AG04450 (cell line): ENCODE measurements at regions not wholly inside any gene's neighbourhood (a gene's known extent, or its start where the extent isn't known, plus 50 kb on each side); places are given as distances from the start of the nearest gene placed in this dataset.

Experiments used
- CTCF ChIA-PET: fragments of 300-600, 350-600 bp; formaldehyde crosslinking; extraction: SDS; loops from one replicate; lab custom pipeline; 2022; ENCODE audit warnings: antibody characterized with exemption, inconsistent platforms; lab: Charles Lee
- POLR2A ChIA-PET: fragments of 350-600 bp; formaldehyde crosslinking; extraction: SDS; loops from one replicate; lab custom pipeline; 2021; ENCODE audit warnings: antibody characterized with exemption, inconsistent platforms; lab: Yijun Ruan, JAX
- DNase-seq: peaks from one replicate; pipeline ENCODE4 v3.0.0-alpha.2; 2011; ENCODE audit warnings: low read depth, low spot score
- H3K27ac ChIP-seq: one replicate; pipeline ENCODE4 v1.5.1; 2012; ENCODE audit warnings: low read depth, low read length, control low read depth
- H3K27me3 ChIP-seq: one replicate; pipeline ENCODE4 v1.6.0; 2012; ENCODE audit warnings: low read length; ENCODE audit not compliant: control insufficient read depth, insufficient read depth
- H3K4me3 ChIP-seq: 2 replicates; pipeline ENCODE4 v1.5.1; 2011; ENCODE audit warnings: mild to moderate bottlenecking, low read depth, low read length, control low read depth
- H3K9me3 ChIP-seq: 2 replicates; pipeline ENCODE4 v1.5.1; 2012; ENCODE audit warnings: low read length; ENCODE audit not compliant: control insufficient read depth, insufficient read depth
- TF ChIP-seq, protein P1 (sequence below): IDR thresholded peaks from 2 replicates; pipeline ENCODE4 v1.5.1; 2011; ENCODE audit warnings: low read depth, low read length, control low read depth, inconsistent platforms

DNA sequence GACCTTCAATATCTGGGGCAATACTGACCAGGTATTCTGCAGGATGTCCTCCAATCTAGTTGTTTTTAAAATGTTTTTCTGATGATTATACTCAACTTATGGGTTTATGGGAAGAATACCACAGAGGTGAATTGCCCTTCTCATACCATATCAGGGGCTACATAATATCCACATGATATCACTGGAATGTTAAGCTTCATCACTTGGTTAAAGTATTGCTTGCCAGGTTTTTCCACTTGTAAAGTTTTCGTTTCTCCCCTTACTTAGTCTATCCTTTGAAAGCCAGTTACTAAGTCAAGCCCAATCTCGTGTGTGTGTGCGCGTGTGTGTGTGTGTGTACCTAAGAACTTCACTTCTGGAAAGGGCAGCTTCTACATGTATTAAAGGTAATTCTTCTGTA lies 980.9 kb upstream of the FBXO33 start:
- POLR2A ChIA-PET, result no interaction called here
- Histone ChIP-seq H3K27me3 (no peaks in the 10 kb centered on the region), H3K9me3 (peaks cover 9% of the 10 kb centered on the region), H3K27ac (no peak overlapping the region), H3K4me3 (no peak overlapping the region)
- TF ChIP-seq, protein P1, sequence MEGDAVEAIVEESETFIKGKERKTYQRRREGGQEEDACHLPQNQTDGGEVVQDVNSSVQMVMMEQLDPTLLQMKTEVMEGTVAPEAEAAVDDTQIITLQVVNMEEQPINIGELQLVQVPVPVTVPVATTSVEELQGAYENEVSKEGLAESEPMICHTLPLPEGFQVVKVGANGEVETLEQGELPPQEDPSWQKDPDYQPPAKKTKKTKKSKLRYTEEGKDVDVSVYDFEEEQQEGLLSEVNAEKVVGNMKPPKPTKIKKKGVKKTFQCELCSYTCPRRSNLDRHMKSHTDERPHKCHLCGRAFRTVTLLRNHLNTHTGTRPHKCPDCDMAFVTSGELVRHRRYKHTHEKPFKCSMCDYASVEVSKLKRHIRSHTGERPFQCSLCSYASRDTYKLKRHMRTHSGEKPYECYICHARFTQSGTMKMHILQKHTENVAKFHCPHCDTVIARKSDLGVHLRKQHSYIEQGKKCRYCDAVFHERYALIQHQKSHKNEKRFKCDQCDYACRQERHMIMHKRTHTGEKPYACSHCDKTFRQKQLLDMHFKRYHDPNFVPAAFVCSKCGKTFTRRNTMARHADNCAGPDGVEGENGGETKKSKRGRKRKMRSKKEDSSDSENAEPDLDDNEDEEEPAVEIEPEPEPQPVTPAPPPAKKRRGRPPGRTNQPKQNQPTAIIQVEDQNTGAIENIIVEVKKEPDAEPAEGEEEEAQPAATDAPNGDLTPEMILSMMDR, result no peak
- no peak for DNase-seq
- CTCF ChIA-PET, result no interaction called here

DNA sequence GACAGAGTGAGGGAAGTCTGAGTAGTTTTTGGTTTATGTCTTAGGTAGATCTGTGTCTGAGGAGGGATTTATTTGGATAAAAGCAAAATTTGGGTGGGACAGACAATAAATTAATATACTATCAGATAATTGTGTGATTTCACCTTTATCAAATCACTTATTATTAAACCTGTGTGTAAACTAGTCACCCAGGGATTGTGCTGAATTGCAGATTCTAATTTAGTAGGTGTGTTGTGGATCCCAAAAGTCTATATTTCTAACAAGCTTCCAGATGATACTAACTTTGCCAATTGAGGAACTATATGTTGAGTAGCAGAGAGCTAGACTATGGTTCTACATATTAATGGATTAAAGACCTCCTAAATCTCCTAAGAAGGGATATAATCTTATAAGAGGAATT lies 978.5 kb upstream of the FBXO33 start:
- DNase-seq, result no peak
- no peak overlapping the region for H3K4me3 ChIP-seq
- peaks cover 10% of the 10 kb centered on the region for H3K9me3 ChIP-seq
- ChIA-PET POLR2A (no interaction called here), CTCF (no interaction called here)
- TF ChIP-seq, protein P1, result no peak
- H3K27me3 ChIP-seq, result no peaks in the 10 kb centered on the region
- H3K27ac ChIP-seq, result no peak overlapping the region

DNA sequence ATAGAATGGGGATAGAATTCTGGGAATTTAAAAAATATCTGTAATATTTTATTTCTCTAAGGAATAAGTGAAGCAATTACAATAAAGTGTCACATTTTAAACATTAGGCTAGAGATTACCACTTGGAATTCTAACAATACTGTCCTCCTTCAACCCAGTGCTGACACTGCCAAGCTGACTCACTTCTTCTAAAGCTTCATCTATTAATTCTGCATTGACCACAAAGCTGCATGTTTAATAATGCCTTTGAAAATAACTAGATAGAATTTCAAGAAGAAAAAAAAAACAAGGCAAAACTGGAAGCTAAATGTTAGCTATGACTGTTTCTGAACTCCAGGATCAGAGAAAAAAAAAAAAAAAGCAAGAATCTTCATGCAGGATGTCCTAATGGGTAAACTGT lies 970.7 kb upstream of the FBXO33 start:
- no peak for DNase-seq
- CTCF ChIA-PET, result no interaction called here
- POLR2A ChIA-PET, result no interaction called here

DNA sequence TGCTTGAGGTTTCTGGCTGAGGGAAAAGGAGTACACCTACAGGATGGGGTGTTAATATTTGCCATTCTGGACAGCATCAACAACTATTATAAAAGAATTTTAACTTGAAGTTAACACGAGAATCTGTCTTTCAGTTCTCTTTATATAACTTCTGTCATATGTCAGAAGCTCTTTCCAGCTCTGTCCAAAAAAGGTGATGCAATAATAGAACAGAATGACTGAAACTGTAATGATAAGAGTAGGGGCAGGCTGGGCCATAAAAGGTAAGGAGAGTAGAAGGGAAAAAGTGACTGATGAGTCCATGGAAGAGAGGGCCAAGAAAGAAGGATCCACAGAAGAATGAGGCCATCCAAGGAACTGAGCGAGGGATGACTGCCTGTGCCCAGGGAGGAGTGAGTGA lies 966.7 kb upstream of the FBXO33 start:
- TF ChIP-seq, protein P1, result no peak
- Histone ChIP-seq H3K27ac (no peak overlapping the region), H3K27me3 (no peaks in the 10 kb centered on the region), H3K9me3 (no peaks in the 10 kb centered on the region), H3K4me3 (no peak overlapping the region)
- ChIA-PET CTCF (no interaction called here), POLR2A (no interaction called here)
- no peak for DNase-seq

More for the DNA sequence above, 970.7 kb upstream of the FBXO33 start:
- Histone ChIP-seq H3K4me3 (no peak overlapping the region), H3K27me3 (no peaks in the 10 kb centered on the region), H3K9me3 (peaks cover 4% of the 10 kb centered on the region; the same call in 1 of the 2 replicates), H3K27ac (no peak overlapping the region)
- TF ChIP-seq, protein P1, result no peak

DNA sequence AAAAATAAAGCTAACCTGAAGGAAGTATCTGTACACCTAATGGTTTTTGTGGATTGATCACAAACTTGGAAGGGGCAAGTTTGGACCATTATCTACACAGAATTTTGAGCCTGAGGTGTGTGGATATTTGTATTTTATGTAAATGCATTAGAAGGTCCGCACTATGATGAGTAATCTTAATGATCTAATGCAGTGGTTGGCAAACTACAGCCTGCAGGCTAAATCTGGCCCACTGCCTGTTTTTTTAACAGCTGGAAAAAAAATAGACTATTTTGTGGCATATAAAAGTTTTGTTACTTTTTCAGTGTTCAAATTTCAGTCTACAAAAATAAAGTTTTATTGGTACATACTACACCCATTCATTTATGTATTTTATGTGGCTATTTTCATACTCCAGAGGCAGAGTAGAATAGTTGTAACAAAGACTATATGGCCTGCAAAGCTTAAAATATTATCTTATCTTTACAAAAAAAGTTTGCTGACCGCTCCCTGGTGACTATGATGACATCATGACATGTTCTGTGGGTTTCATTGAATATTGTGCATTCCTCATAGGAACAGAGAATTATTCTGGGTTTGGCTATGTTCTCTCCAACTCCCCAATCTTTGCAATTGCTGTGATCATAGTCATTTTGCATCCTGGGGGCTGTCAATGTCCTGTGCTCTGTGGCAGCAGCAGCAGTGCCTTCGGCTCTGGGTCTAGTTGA lies 962.6 kb upstream of the FBXO33 start:
- no peaks in the 10 kb centered on the region for H3K9me3 ChIP-seq
- TF ChIP-seq, protein P1, result no peak
- POLR2A ChIA-PET, result no interaction called here
- no peak overlapping the region for H3K27ac ChIP-seq
- CTCF ChIA-PET, result no interaction called here
- DNase-seq, result no peak
- no peak overlapping the region for H3K4me3 ChIP-seq
- no peaks in the 10 kb centered on the region for H3K27me3 ChIP-seq
